ENCODE measurements at regions not wholly inside any gene's neighbourhood (a gene's known extent, or its start where the extent isn't known, plus 50 kb on each side); places are given as distances from the start of the nearest gene placed in this dataset.

- no TSS peak for BruUV-seq (replicated peaks)
These were observed 67.0 kb upstream of the FOXC1 start for GRCh38 chr6:1542764-1543163.

GRCh38 chr6:1544000-1544399, 65.7 kb upstream of the FOXC1 start:
- no peaks in the 10 kb centered on the region for H3F3A ChIP-seq (ENCODE audit: insufficient read depth, low read depth)
- no peak overlapping the region for H3K27ac ChIP-seq
- H3K9me3 ChIP-seq (ENCODE audit: insufficient read depth, low read depth), result no peaks in the 10 kb centered on the region
- DNase-seq, result no peak
- H3K9me2 ChIP-seq (ENCODE audit: insufficient read depth), result no peaks in the 10 kb centered on the region
- CTCF ChIA-PET, result no interaction called here
- no peaks in the 10 kb centered on the region for H3K36me3 ChIP-seq (ENCODE audit: low read depth)
- intact Hi-C loops (cut with micrococcal nuclease; ENCODE audit: unreplicated experiment), result no loop called here
- no peak overlapping the region for H3K4me3 ChIP-seq
- H2AFZ ChIP-seq, result no peak overlapping the region
- no peaks in the 10 kb centered on the region for H3K79me2 ChIP-seq (ENCODE audit: low read depth)
- POLR2A ChIA-PET (ENCODE audit: unreplicated experiment), result no interaction called here
- H3K27me3 ChIP-seq (ENCODE audit: insufficient read depth, low read depth), result no peaks in the 10 kb centered on the region
- no peak overlapping the region for H3K4me2 ChIP-seq
- TF ChIP-seq CTCF (conservative IDR thresholded peaks at IDR 0.05) (no peak), EZH2 (IDR thresholded peaks at IDR 0.05; ENCODE audit: low read depth) (no peak)
- BruUV-seq (replicated peaks), result no TSS peak
- no peaks in the 10 kb centered on the region for H4K20me1 ChIP-seq (ENCODE audit: insufficient read depth)
- no peaks in the 10 kb centered on the region for H3K4me1 ChIP-seq (replicated peaks; ENCODE audit: insufficient read depth)

More at GRCh38 chr6:1542764-1543163, 67.0 kb upstream of the FOXC1 start:
- TF ChIP-seq EZH2 (IDR thresholded peaks at IDR 0.05; ENCODE audit: low read depth) (no peak), CTCF (conservative IDR thresholded peaks at IDR 0.05) (no peak)
- Histone ChIP-seq H3K4me1 (replicated peaks; ENCODE audit: insufficient read depth) (no peaks in the 10 kb centered on the region), H4K20me1 (ENCODE audit: insufficient read depth) (no peaks in the 10 kb centered on the region), H3K9me3 (ENCODE audit: insufficient read depth, low read depth) (no peaks in the 10 kb centered on the region), H3K4me3 (no peak overlapping the region), H3K36me3 (ENCODE audit: low read depth) (no peaks in the 10 kb centered on the region), H3K9me2 (ENCODE audit: insufficient read depth) (no peaks in the 10 kb centered on the region), H2AFZ (no peak overlapping the region), H3K27me3 (ENCODE audit: insufficient read depth, low read depth) (no peaks in the 10 kb centered on the region), H3K27ac (no peak overlapping the region), H3K4me2 (no peak overlapping the region), H3K79me2 (ENCODE audit: low read depth) (no peaks in the 10 kb centered on the region), H3F3A (ENCODE audit: insufficient read depth, low read depth) (no peaks in the 10 kb centered on the region)
- DNase-seq, result no peak
- ChIA-PET CTCF (no interaction called here), POLR2A (ENCODE audit: unreplicated experiment) (no interaction called here)
- intact Hi-C loops (cut with micrococcal nuclease; ENCODE audit: unreplicated experiment), result no loop called here

GRCh38 chr6:1544603-1545002, 65.1 kb upstream of the FOXC1 start:
- intact Hi-C loops (cut with micrococcal nuclease; ENCODE audit: unreplicated experiment), result no loop called here
- Histone ChIP-seq H3K36me3 (ENCODE audit: low read depth) (no peaks in the 10 kb centered on the region), H3K9me2 (ENCODE audit: insufficient read depth) (no peaks in the 10 kb centered on the region), H3K27ac (no peak overlapping the region), H3F3A (ENCODE audit: insufficient read depth, low read depth) (no peaks in the 10 kb centered on the region), H3K4me2 (no peak overlapping the region), H3K4me3 (no peak overlapping the region), H4K20me1 (ENCODE audit: insufficient read depth) (no peaks in the 10 kb centered on the region), H3K9me3 (ENCODE audit: insufficient read depth, low read depth) (no peaks in the 10 kb centered on the region), H3K27me3 (ENCODE audit: insufficient read depth, low read depth) (no peaks in the 10 kb centered on the region), H2AFZ (no peak overlapping the region), H3K4me1 (replicated peaks; ENCODE audit: insufficient read depth) (no peaks in the 10 kb centered on the region), H3K79me2 (ENCODE audit: low read depth) (no peaks in the 10 kb centered on the region)
- TF ChIP-seq CTCF (conservative IDR thresholded peaks at IDR 0.05) (no peak), EZH2 (IDR thresholded peaks at IDR 0.05; ENCODE audit: low read depth) (no peak)
- no TSS peak for BruUV-seq (replicated peaks)
- POLR2A ChIA-PET (ENCODE audit: unreplicated experiment), result no interaction called here
- CTCF ChIA-PET, result no interaction called here
- no peak for DNase-seq

Data from PC-9 (cell line).